NCI-H1694 treated with DMSO at 0.1 percent for 48 hours (cell line): ENCODE measurements at regions not wholly inside any gene's neighbourhood (a gene's known extent, or its start where the extent isn't known, plus 50 kb on each side); places are given as distances from the start of the nearest gene placed in this dataset.
"Not testable (repeated sequence)": the region's sequence is repeated elsewhere in the genome, so short reads cannot be mapped to it uniquely, and the experiment has no call there.

ENCODE experiments used
- DNase-seq: peaks from one replicate; lab custom pipeline; 2025; lab: John Stamatoyannopoulos, UW

GRCh38 chr6:81003156-81003555, 749.3 kb downstream of the TENT5A start:
- DNase-seq: no peak

- no peak for DNase-seq
These were observed 750.4 kb downstream of the TENT5A start for GRCh38 chr6:81002126-81002525.

GRCh38 chr6:80991316-80991715, 761.2 kb downstream of the TENT5A start:
- DNase-seq: no peak

GRCh38 chr6:80988892-80989291, 763.6 kb downstream of the TENT5A start:
- DNase-seq: no peak

- no peak for DNase-seq
These were observed 764.2 kb downstream of the TENT5A start for GRCh38 chr6:80988286-80988685.

GRCh38 chr6:80981226-80981625, 771.3 kb downstream of the TENT5A start:
- not testable (repeated sequence) for DNase-seq

GRCh38 chr6:80976336-80976735, 776.1 kb downstream of the TENT5A start:
- no peak for DNase-seq

GRCh38 chr6:80974579-80974978, 777.9 kb downstream of the TENT5A start:
- DNase-seq: no peak

GRCh38 chr6:80969439-80969838, 783.0 kb downstream of the TENT5A start:
- no peak for DNase-seq

- DNase-seq: no peak
These were observed 784.9 kb downstream of the TENT5A start for GRCh38 chr6:80967609-80968008.

- no peak for DNase-seq
These were observed 790.1 kb downstream of the TENT5A start for GRCh38 chr6:80962382-80962781.

- DNase-seq: no peak
These were observed 791.3 kb downstream of the TENT5A start for GRCh38 chr6:80961166-80961565.

GRCh38 chr6:80959034-80959433, 793.4 kb downstream of the TENT5A start:
- no peak for DNase-seq

GRCh38 chr6:80956898-80957297, 795.6 kb downstream of the TENT5A start:
- DNase-seq: no peak

- DNase-seq: not testable (repeated sequence)
These were observed 800.0 kb downstream of the TENT5A start for GRCh38 chr6:80952479-80952878.

- no peak for DNase-seq
These were observed 806.1 kb downstream of the TENT5A start for GRCh38 chr6:80946402-80946801.

- DNase-seq: no peak
These were observed 809.6 kb downstream of the TENT5A start for GRCh38 chr6:80942911-80943310.

GRCh38 chr6:80940976-80941375, 811.5 kb downstream of the TENT5A start:
- DNase-seq: no peak

GRCh38 chr6:80940571-80940970, 811.9 kb downstream of the TENT5A start:
- DNase-seq: no peak

GRCh38 chr6:80939898-80940297, 812.6 kb downstream of the TENT5A start:
- no peak for DNase-seq

- DNase-seq: no peak
These were observed 813.0 kb downstream of the TENT5A start for GRCh38 chr6:80939480-80939879.

- no peak for DNase-seq
These were observed 814.4 kb downstream of the TENT5A start for GRCh38 chr6:80938131-80938530.

GRCh38 chr6:80932359-80932758, 820.1 kb downstream of the TENT5A start:
- no peak for DNase-seq

GRCh38 chr6:80930376-80930775, 822.1 kb downstream of the TENT5A start:
- no peak for DNase-seq

- DNase-seq: no peak
These were observed 817.3 kb downstream of the BCKDHB start for GRCh38 chr6:80923816-80924215.
